Mucosa of rectum (tissue), 2 donors: ENCODE measurements at regions not wholly inside any gene's neighbourhood (a gene's known extent, or its start where the extent isn't known, plus 50 kb on each side); places are given as distances from the start of the nearest gene placed in this dataset.

Experiments used
- H3K27ac ChIP-seq, 2 donors: one replicate each; pipeline ENCODE4 v1.7.0; 2013; ENCODE audit warnings: inconsistent platforms in 2 of 2, low read depth in 2 of 2, low read length in 2 of 2
- H3K27me3 ChIP-seq, 2 donors: one replicate each; pipeline ENCODE4 v1.7.0; 2013; ENCODE audit warnings: low read length in 2 of 2; ENCODE audit not compliant: control insufficient read depth in 2 of 2, insufficient read depth in 2 of 2
- H3K36me3 ChIP-seq, 2 donors: one replicate each; pipeline ENCODE4 v1.7.0; 2013; ENCODE audit warnings: low read length in 2 of 2; ENCODE audit not compliant: control insufficient read depth in 2 of 2, insufficient read depth in 2 of 2
- H3K4me1 ChIP-seq, 2 donors: one replicate each; pipeline ENCODE4 v1.7.0; 2013; ENCODE audit warnings: low read length in 2 of 2, mild to moderate bottlenecking in 1 of 2; ENCODE audit not compliant: control insufficient read depth in 2 of 2, insufficient read depth in 2 of 2
- H3K4me3 ChIP-seq, 2 donors: one replicate each; pipeline ENCODE4 v1.7.0; 2013; ENCODE audit warnings: low read length in 2 of 2
- H3K9ac ChIP-seq, 2 donors: one replicate each; pipeline ENCODE4 v1.7.0; 2013; ENCODE audit warnings: low read length in 2 of 2, low read depth in 1 of 2, mild to moderate bottlenecking in 1 of 2
- H3K9me3 ChIP-seq, 2 donors: one replicate each; pipeline ENCODE4 v1.7.0; 2013; ENCODE audit warnings: low read length in 2 of 2; ENCODE audit not compliant: control insufficient read depth in 2 of 2
- donor health status: healthy.
- donor health status: Normal muscosa, but diverticular disease.

- Histone ChIP-seq H3K9ac (no peak overlapping the region), H3K36me3 (no peaks in the 10 kb centered on the region), H3K27ac (no peak overlapping the region), H3K4me1 (no peaks in the 10 kb centered on the region), H3K27me3 (no peaks in the 10 kb centered on the region), H3K4me3 (no peak overlapping the region), H3K9me3 (no peaks in the 10 kb centered on the region)
Observed at GRCh38 chr12:98329589-98329988, 185.8 kb upstream of the TMPO start.

GRCh38 chr12:98332642-98333041 lies 182.7 kb upstream of the TMPO start:
- Histone ChIP-seq H3K4me3 (no peak overlapping the region), H3K9ac (no peak overlapping the region), H3K9me3 (no peaks in the 10 kb centered on the region), H3K36me3 (no peaks in the 10 kb centered on the region), H3K4me1 (no peaks in the 10 kb centered on the region), H3K27ac (no peak overlapping the region), H3K27me3 (no peaks in the 10 kb centered on the region)

GRCh38 chr12:98334768-98335167 lies 180.6 kb upstream of the TMPO start:
- no peaks in the 10 kb centered on the region for H3K4me1 ChIP-seq
- no peaks in the 10 kb centered on the region for H3K27me3 ChIP-seq
- H3K4me3 ChIP-seq: no peak overlapping the region
- no peak overlapping the region for H3K9ac ChIP-seq
- no peaks in the 10 kb centered on the region for H3K9me3 ChIP-seq
- H3K27ac ChIP-seq: no peak overlapping the region
- no peaks in the 10 kb centered on the region for H3K36me3 ChIP-seq

- Histone ChIP-seq H3K4me3 (no peak overlapping the region), H3K27ac (no peak overlapping the region), H3K36me3 (no peaks in the 10 kb centered on the region), H3K4me1 (no peaks in the 10 kb centered on the region), H3K9ac (no peak overlapping the region), H3K27me3 (no peaks in the 10 kb centered on the region), H3K9me3 (no peaks in the 10 kb centered on the region)
Observed at GRCh38 chr12:98341026-98341425, 174.4 kb upstream of the TMPO start.

- no peak overlapping the region for H3K9ac ChIP-seq
- H3K27ac ChIP-seq: no peak overlapping the region
- H3K4me1 ChIP-seq: no peaks in the 10 kb centered on the region
- no peaks in the 10 kb centered on the region for H3K36me3 ChIP-seq
- no peak overlapping the region for H3K4me3 ChIP-seq
- no peaks in the 10 kb centered on the region for H3K9me3 ChIP-seq
- H3K27me3 ChIP-seq: no peaks in the 10 kb centered on the region
Observed at GRCh38 chr12:98341732-98342131, 173.7 kb upstream of the TMPO start.

- Histone ChIP-seq H3K36me3 (no peaks in the 10 kb centered on the region), H3K4me1 (no peaks in the 10 kb centered on the region), H3K4me3 (no peak overlapping the region), H3K27me3 (no peaks in the 10 kb centered on the region), H3K27ac (no peak overlapping the region), H3K9me3 (no peaks in the 10 kb centered on the region), H3K9ac (no peak overlapping the region)
Observed at GRCh38 chr12:98343002-98343567, 172.3 kb upstream of the TMPO start.

GRCh38 chr12:98344046-98344930 lies 171.1 kb upstream of the TMPO start:
- Histone ChIP-seq H3K9ac (no peak overlapping the region), H3K9me3 (no peaks in the 10 kb centered on the region), H3K36me3 (no peaks in the 10 kb centered on the region)

GRCh38 chr12:98345308-98345876 lies 170.0 kb upstream of the TMPO start:
- H3K4me1 ChIP-seq: no peaks in the 10 kb centered on the region
- no peaks in the 10 kb centered on the region for H3K36me3 ChIP-seq
- H3K27ac ChIP-seq: no peak overlapping the region
- no peak overlapping the region for H3K9ac ChIP-seq
- no peaks in the 10 kb centered on the region for H3K27me3 ChIP-seq
- H3K4me3 ChIP-seq: no peak overlapping the region
- H3K9me3 ChIP-seq: no peaks in the 10 kb centered on the region

More at GRCh38 chr12:98344046-98344930, 171.1 kb upstream of the TMPO start:
- Histone ChIP-seq H3K4me3 (no peak overlapping the region), H3K4me1 (no peaks in the 10 kb centered on the region), H3K27ac (no peak overlapping the region), H3K27me3 (no peaks in the 10 kb centered on the region)

- Histone ChIP-seq H3K4me1 (no peaks in the 10 kb centered on the region), H3K9me3 (no peaks in the 10 kb centered on the region), H3K36me3 (no peaks in the 10 kb centered on the region), H3K9ac (no peak overlapping the region), H3K4me3 (no peak overlapping the region), H3K27ac (no peak overlapping the region), H3K27me3 (peaks cover 0 to 1% of the 10 kb centered on the region in 2 donors)
Observed at GRCh38 chr12:98351089-98351488, 164.3 kb upstream of the TMPO start.

- no peak overlapping the region for H3K4me3 ChIP-seq
- H3K4me1 ChIP-seq: no peaks in the 10 kb centered on the region
- H3K36me3 ChIP-seq: no peaks in the 10 kb centered on the region
- no peak overlapping the region for H3K27ac ChIP-seq
- no peaks in the 10 kb centered on the region for H3K9me3 ChIP-seq
- H3K27me3 ChIP-seq: peaks cover 0 to 2% of the 10 kb centered on the region in 2 donors
- H3K9ac ChIP-seq: no peak overlapping the region
Observed at GRCh38 chr12:98351784-98352183, 163.6 kb upstream of the TMPO start.
